ENCODE measurements at regions not wholly inside any gene's neighbourhood (a gene's known extent, or its start where the extent isn't known, plus 50 kb on each side); places are given as distances from the start of the nearest gene placed in this dataset.
"Not testable (repeated sequence)": the region's sequence is repeated elsewhere in the genome, so short reads cannot be mapped to it uniquely, and the experiment has no call there.

DNA sequence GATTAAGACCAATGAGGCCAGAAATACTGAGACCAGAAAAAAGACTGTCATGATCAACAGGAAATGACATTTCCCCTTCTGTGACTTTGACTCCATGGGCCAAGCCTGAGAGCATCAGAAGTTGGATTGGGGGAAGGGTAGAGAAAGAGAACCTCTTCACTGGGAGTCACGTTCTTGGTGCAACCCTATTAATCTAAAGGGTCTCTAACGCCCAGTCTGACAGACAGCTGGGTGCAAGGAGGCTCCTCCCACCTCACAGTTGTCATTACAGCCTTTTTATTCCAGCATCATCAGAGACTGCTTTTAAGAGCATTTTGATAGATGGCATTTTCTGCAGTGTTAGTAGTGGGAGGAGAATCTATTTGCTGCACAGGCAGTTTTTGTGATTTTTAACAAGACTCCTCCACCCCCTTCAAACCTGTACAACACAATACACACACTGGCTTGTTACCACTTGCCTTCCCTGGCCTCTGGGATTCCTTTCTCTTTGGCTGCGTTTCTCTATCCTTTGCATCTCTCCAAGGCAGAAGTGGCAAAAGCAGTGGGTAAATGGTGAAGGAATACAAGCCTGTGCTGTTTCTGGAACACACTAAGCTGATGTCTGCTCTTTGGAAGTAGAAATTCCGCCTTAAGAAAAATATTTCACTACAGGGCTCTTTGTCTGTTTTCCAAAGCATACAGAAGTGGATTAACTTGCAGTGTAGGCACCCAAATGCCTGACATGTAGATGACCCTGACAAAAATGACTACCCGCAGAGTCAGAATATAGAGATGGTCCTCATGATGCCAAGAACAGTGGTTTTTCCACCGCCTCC lies 310.4 kb upstream of the ZNF608 start:
- Mint-ChIP-seq H3K9me3 (peaks cover 4% of the 10 kb centered on the region), H3K4me3 (no peak overlapping the region), H3K36me3 (ENCODE audit: low read depth) (no peaks in the 10 kb centered on the region), H3K4me1 (no peaks in the 10 kb centered on the region), H3K27ac (no peak overlapping the region), H3K27me3 (no peaks in the 10 kb centered on the region)
- ATAC-seq (replicated peaks), result no peak

DNA sequence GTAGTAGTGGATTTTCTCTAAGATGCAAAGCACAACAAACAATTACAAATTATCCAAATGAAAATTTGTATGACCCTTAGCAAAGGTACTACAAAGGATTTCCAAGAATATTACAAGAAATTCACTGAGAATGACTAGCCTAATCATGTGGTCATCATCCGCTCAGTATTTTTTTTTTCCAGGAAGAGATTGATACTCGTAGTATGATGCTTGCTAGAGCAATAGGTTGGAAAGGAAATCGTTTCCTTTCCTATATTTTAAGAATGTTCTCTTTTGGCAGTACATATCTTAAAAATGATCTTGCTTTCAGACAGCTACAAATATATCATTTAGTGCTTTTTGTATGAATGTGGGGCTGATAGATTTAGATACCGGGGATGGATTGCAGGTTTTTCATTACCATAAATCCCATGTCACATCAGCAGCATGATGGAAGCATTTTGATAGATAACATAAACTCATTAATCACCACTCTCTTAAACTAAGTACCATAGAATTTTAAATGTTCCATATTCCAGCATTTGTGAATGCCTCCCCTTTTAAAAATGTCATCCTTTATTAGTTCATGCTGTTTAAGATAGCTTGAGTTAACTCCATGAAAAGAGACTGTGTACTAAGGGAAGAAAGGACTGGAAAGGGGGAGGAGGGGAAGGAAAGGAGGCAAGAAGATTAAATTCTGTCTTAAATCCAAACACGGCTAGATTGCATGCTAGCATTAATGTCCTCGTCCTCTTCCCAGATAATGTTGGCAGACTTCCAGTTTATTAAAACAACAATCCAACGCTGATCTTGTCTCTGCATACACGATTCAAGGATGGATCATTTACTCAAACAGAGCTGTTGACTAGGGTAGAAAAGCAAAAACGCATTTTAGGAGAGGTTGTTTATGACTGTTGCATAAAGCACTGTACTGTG lies 311.7 kb upstream of the ZNF608 start:
- H3K9me3 Mint-ChIP-seq, result peaks cover 4% of the 10 kb centered on the region
- no peak for ATAC-seq (replicated peaks)
- no peak overlapping the region for H3K4me3 Mint-ChIP-seq
- H3K27me3 Mint-ChIP-seq, result no peaks in the 10 kb centered on the region
- H3K4me1 Mint-ChIP-seq, result no peaks in the 10 kb centered on the region
- H3K36me3 Mint-ChIP-seq (ENCODE audit: low read depth), result no peaks in the 10 kb centered on the region
- H3K27ac Mint-ChIP-seq, result no peak overlapping the region

DNA sequence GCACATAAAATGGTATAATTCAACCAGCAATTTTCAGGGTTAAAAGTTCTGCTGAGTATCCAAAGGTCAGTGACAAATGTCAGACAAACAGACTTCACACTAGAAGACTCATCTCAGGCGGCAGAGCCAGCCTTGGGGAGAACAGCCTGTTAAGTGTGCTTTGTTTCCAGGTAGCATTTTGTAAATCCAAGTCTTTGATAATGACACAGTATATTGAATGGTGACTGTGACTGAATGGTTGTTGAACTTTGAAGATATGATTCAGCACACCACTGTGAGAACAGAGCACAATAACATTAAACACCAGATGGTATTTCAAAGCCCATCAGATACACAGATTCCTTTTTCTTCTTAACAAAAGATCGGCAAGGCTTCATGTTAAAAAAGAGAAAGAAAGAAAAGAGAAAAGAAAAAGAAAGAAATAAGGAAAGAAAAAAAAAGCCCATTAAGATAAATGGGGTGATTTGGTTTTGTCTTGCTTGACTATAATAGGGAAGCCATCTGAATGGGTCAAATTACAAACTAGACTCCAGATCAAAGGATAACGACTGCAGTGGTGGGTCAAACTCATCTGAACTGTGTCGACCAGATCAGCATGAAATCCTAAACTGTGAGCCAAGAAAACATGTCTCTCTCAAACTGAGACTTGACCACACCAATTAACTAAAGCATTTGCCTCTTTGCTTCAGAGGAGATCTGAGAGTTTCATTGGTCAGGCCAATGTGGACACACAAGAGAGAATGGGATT lies 313.0 kb upstream of the ZNF608 start:
- ATAC-seq (replicated peaks), result no peak
- Mint-ChIP-seq H3K4me1 (no peaks in the 10 kb centered on the region), H3K36me3 (ENCODE audit: low read depth) (no peaks in the 10 kb centered on the region), H3K9me3 (peaks cover 4% of the 10 kb centered on the region), H3K4me3 (no peak overlapping the region), H3K27me3 (no peaks in the 10 kb centered on the region), H3K27ac (no peak overlapping the region)

DNA sequence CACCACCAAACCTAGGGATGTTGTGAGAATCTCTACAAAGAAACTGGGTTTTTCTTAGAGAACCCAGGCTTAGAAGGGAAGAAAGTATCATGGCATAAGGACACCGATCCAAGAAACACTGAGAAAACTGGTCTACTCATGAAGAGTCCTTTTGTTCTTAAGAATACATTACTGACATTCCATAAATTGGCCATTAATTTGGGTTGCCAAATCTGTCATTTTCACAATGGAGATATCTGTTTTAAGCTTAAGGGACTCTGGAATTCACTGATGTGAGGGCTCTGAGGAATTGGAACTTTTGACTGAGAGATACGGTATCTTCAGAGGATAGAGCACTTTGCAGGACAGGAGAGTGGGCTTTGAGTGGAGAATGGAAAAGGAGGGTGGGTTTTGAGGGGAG lies 315.3 kb upstream of the ZNF608 start:
- Mint-ChIP-seq H3K4me1 (no peaks in the 10 kb centered on the region), H3K4me3 (no peak overlapping the region), H3K36me3 (ENCODE audit: low read depth) (no peaks in the 10 kb centered on the region), H3K27me3 (no peaks in the 10 kb centered on the region), H3K27ac (no peak overlapping the region), H3K9me3 (peaks cover 4% of the 10 kb centered on the region)
- no peak for ATAC-seq (replicated peaks)

DNA sequence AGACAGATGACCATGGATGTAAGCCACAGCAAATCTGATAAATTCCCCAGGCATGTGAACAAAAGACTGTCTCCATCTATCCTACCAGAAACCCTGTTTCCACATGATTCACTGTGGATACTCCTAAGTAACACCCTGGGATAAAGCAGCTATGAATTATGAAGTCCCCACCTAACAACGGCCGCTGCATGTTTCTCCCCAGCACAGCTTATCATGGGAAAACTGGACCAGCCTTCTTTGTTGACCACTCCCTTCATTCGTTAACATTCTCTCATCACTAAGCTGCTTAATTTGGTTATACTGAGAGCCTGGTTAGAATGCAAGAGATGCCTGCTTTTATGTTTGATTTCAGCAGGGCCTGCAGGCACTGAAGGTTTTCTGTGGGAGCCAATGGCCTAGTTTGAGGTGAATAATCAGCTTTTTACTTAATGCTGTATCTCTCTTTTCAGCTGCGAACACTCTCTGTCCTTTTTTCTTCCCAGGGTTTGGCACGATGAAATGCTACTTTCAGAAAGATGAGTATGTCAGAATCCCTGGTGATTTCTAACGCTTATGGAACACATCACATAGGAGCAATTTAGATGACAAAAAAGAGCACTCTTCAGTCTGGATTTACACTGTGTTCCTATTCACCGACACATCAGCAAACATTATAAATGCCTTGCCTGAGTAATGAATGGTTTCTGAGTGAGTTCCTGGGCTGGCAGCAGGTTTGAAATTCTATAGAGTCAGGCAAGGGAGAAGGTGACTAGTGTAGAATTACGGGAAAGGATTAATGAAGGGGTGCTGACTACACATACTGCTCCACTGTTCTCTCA lies 318.4 kb upstream of the ZNF608 start:
- Mint-ChIP-seq H3K4me1 (no peaks in the 10 kb centered on the region), H3K27me3 (no peaks in the 10 kb centered on the region), H3K36me3 (ENCODE audit: low read depth) (no peaks in the 10 kb centered on the region), H3K4me3 (no peak overlapping the region), H3K27ac (no peak overlapping the region), H3K9me3 (peaks cover 6% of the 10 kb centered on the region)
- no peak for ATAC-seq (replicated peaks)

DNA sequence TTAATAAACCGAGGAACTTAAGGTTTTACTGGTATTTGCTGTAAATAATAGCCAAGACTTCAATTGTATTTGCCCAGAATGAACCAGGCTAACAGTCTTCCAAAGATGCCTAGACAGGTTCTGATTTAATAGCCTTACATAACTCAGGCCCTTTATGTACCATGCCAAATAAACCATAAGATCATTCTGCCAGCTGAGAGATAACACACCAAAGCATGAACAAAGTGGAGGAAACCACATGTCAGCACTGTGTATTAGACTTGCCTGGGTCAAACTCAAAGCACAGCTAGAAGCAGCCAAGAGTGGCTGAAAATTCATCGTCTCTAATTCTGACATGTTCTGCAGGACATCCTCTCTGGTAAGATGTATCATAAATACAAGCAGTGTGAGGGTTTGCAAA lies 319.3 kb upstream of the ZNF608 start:
- H3K4me1 Mint-ChIP-seq, result no peaks in the 10 kb centered on the region

DNA sequence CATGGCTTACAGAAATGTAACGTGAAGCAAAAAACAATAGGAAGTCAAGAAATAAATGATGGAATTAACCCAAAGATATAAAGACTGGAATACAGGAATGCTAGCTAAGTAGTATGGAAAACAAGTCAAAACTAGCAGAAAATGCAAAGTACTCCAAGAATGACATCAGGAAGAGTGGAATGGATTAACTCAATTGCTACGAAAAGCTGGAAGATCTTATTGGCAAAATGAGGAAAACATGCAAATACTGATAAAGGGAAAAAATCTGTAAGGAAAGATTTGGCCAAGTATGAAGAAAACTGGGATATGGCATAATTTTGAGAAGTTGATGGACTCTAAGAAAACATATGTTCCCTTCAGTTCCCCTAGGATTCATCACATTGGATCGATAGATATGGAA lies 324.5 kb upstream of the ZNF608 start:
- no peak overlapping the region for H3K4me3 Mint-ChIP-seq
- no peak for ATAC-seq (replicated peaks)
- peaks cover 28% of the 10 kb centered on the region for H3K9me3 Mint-ChIP-seq
- H3K4me1 Mint-ChIP-seq, result no peaks in the 10 kb centered on the region
- H3K36me3 Mint-ChIP-seq (ENCODE audit: low read depth), result no peaks in the 10 kb centered on the region
- no peaks in the 10 kb centered on the region for H3K27me3 Mint-ChIP-seq
- H3K27ac Mint-ChIP-seq, result no peak overlapping the region

More for the DNA sequence above, 319.3 kb upstream of the ZNF608 start:
- no peak overlapping the region for H3K4me3 Mint-ChIP-seq
- no peak for ATAC-seq (replicated peaks)
- peaks cover 6% of the 10 kb centered on the region for H3K9me3 Mint-ChIP-seq
- no peak overlapping the region for H3K27ac Mint-ChIP-seq
- H3K27me3 Mint-ChIP-seq, result no peaks in the 10 kb centered on the region
- no peaks in the 10 kb centered on the region for H3K36me3 Mint-ChIP-seq (ENCODE audit: low read depth)

DNA sequence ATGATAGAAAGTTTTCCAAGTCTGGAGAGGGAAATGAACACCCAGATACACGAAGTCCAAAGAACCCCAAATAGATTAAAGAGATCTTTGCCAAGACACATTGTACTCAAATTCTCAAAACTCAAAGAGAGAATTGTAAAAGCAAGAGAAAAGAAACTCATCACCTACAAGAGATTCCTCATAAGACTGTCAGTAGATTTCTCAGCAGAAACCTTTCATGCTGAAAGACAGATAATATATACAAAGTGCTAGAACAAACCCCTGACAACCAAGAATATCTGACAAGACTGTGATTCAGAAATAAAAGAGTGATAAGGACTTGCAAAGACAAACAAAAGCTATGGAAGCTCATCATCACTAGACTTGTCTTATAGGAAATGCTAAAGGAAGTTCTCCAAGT lies 326.7 kb upstream of the ZNF608 start:
- peaks cover 28% of the 10 kb centered on the region for H3K9me3 Mint-ChIP-seq
- no peak for ATAC-seq (replicated peaks)
- H3K4me1 Mint-ChIP-seq, result no peaks in the 10 kb centered on the region
- H3K27me3 Mint-ChIP-seq, result no peaks in the 10 kb centered on the region
- no peaks in the 10 kb centered on the region for H3K36me3 Mint-ChIP-seq (ENCODE audit: low read depth)
- H3K4me3 Mint-ChIP-seq, result no peak overlapping the region
- H3K27ac Mint-ChIP-seq, result no peak overlapping the region

DNA sequence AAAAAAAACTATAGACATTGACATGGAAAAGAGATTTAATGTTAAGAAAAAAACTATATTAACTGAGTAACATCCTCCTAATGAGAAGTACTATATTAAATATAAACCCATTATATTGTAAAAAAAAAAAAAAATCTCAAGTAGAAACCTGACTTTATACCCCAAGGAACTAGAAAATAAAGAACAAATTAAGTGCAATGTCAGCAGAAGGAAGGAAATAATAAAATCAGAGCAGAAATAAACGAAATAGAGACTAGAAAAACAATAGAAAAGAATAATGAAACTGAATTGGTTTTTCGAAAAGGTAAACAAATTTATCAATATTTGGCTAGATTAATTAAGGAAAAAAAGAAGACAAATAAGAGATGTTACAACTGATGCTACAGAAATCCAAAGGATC lies 329.1 kb upstream of the ZNF608 start:
- Mint-ChIP-seq H3K27ac (no peak overlapping the region), H3K4me1 (no peaks in the 10 kb centered on the region), H3K4me3 (no peak overlapping the region), H3K9me3 (peaks cover 22% of the 10 kb centered on the region), H3K36me3 (ENCODE audit: low read depth) (no peaks in the 10 kb centered on the region), H3K27me3 (no peaks in the 10 kb centered on the region)
- ATAC-seq (replicated peaks), result no peak

DNA sequence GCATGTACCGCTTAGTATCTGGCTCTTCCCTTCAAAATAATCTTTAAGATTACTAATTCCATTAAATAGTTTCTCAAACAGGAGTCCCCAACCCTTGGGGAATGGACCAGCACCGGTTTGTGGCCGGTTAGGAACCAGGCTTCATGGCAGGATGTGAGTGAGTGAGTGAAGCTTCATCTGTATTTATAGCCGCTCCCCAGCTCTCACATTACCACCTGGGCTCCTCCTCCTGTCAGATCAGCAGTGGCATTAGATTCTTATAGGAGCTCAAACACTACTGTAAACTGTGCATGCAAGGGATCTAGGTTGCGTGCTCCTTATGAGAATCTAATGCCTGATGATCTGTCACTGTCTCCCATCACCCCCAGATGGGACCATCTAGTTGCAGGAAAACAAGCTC lies 332.6 kb upstream of the ZNF608 start:
- not testable (repeated sequence) for H3K4me3 Mint-ChIP-seq; H3K36me3 Mint-ChIP-seq (ENCODE audit: low read depth); H3K9me3 Mint-ChIP-seq; H3K27me3 Mint-ChIP-seq; H3K27ac Mint-ChIP-seq; H3K4me1 Mint-ChIP-seq; ATAC-seq (replicated peaks)

DNA sequence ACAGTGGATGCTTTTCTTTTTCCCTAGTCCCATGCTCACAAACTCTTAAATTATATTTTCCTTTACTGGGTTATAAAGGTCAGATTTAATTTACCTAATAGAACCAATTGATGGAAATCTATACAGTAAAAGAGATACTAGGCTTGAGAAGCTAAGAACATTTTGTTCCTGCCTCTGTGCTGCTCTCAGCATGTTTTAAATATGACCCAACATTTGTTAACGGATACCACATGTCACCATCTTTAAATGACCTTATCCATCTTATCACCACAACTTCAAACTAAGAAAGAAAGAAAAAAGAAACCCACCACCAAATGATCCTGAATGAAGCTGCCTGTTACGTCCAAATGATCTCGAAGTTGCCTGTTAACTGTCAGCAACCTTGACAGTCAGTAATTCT lies 334.7 kb upstream of the ZNF608 start:
- H3K36me3 Mint-ChIP-seq (ENCODE audit: low read depth), result no peaks in the 10 kb centered on the region
- H3K4me3 Mint-ChIP-seq, result no peak overlapping the region
- ATAC-seq (replicated peaks), result no peak
- H3K27me3 Mint-ChIP-seq, result no peaks in the 10 kb centered on the region
- peaks cover 5% of the 10 kb centered on the region for H3K9me3 Mint-ChIP-seq
- H3K27ac Mint-ChIP-seq, result no peak overlapping the region
- no peaks in the 10 kb centered on the region for H3K4me1 Mint-ChIP-seq

DNA sequence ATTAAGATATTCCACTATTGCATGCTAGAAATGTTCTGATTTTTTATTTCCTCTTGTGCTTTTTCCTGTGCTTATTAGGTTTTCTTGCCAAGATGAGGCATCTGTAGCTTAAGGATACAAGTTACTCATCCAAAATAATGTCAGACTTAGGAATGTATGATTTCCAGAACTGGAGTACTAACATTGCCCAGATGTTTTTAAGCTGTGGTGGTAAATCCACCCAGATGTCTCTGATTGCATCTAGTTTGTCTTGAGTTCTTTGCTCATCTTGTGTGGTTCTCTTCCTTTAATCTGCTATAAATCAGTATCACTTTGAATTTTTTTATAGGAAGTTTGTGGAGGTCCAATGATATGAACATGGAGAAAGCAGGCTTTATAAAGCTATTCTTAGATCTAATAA lies 337.5 kb upstream of the ZNF608 start:
- Mint-ChIP-seq H3K4me3 (no peak overlapping the region), H3K27me3 (no peaks in the 10 kb centered on the region), H3K27ac (no peak overlapping the region), H3K9me3 (peaks cover 12% of the 10 kb centered on the region), H3K36me3 (ENCODE audit: low read depth) (no peaks in the 10 kb centered on the region), H3K4me1 (no peaks in the 10 kb centered on the region)
- no peak for ATAC-seq (replicated peaks)

DNA sequence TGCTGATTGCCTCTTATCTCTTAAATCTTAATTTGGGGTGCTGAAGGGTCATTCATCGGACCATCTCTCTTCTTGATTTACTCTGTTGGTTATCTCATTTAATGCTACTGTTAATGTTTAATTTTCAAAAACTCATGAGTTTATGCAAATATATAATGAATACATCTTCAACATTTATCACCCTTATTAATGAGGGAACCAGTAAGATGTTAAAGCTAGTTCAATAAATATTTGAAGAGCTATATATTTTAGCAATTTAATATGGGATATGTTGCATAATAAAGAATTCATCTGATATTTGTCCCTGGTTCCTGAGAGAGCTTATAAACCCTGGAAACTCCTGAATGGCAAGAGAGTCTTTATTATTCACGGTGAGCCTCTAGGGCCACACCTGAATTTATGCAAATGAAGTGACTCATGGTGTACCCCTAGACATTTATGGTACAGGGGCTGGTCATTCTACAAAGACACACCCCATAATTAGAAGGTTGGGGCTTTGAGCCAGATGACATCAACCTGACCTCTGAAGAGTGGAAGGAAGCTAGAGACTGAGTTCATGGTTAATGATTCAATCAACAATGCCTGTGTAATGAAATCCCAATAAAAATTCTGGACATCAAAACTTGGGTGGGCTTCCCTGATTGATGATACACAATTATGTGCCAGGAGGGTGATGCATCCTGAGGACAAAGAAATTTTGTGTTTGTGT lies 339.5 kb upstream of the ZNF608 start:
- Mint-ChIP-seq H3K27me3 (no peaks in the 10 kb centered on the region), H3K27ac (no peak overlapping the region), H3K4me1 (no peaks in the 10 kb centered on the region), H3K4me3 (no peak overlapping the region), H3K9me3 (peaks cover 12% of the 10 kb centered on the region), H3K36me3 (ENCODE audit: low read depth) (no peaks in the 10 kb centered on the region)
- ATAC-seq (replicated peaks), result no peak

All from activated T-helper 17 cell treated with anti-CD3 and anti-CD28 coated beads, Interleukin-2, amount 50 U/mL, for 72 hours (primary cell).